Endodermal cell (in vitro differentiated cells): ENCODE measurements at regions not wholly inside any gene's neighbourhood (a gene's known extent, or its start where the extent isn't known, plus 50 kb on each side); places are given as distances from the start of the nearest gene placed in this dataset.
"Not testable (repeated sequence)": the region's sequence is repeated elsewhere in the genome, so short reads cannot be mapped to it uniquely, and the experiment has no call there.

Experiments
- DNase-seq: peaks from one replicate; pipeline ENCODE4 v3.0.0-alpha.2; 2017
- H3K27ac ChIP-seq: 2 replicates; pipeline ENCODE4 v1.5.1; 2013; ENCODE audit warnings: mild to moderate bottlenecking, low read depth, low read length, moderate library complexity
- H3K27me3 ChIP-seq: 2 replicates; pipeline ENCODE4 v1.6.1; 2013; ENCODE audit warnings: mild to moderate bottlenecking, low read length, moderate library complexity; ENCODE audit not compliant: insufficient read depth, control insufficient read depth, poor library complexity, severe bottlenecking
- H3K36me3 ChIP-seq: 2 replicates; pipeline ENCODE4 v1.7.0; 2013; ENCODE audit warnings: mild to moderate bottlenecking, low read length, moderate library complexity; ENCODE audit not compliant: control insufficient read depth, insufficient read depth
- H3K4me1 ChIP-seq: one replicate; pipeline ENCODE4 v1.7.0; 2013; ENCODE audit warnings: low read length; ENCODE audit not compliant: control insufficient read depth, insufficient read depth
- H3K4me3 ChIP-seq: 2 replicates; pipeline ENCODE4 v1.5.1; 2013; ENCODE audit warnings: mild to moderate bottlenecking, low read length, moderate library complexity
- H3K9ac ChIP-seq: 2 replicates; pipeline ENCODE4 v1.6.1; 2013; ENCODE audit warnings: mild to moderate bottlenecking, low read length, moderate library complexity; ENCODE audit not compliant: poor library complexity, severe bottlenecking; ENCODE audit errors: extremely low read depth
- H3K9me3 ChIP-seq: 2 replicates; pipeline ENCODE4 v1.6.1; 2013; ENCODE audit warnings: mild to moderate bottlenecking, low read length, moderate library complexity; ENCODE audit not compliant: control insufficient read depth
- H3K27ac Mint-ChIP-seq: 2 replicates; pipeline ENCODE4 v1.8.0; 2020; ENCODE audit warnings: mixed read lengths
- H3K27me3 Mint-ChIP-seq: 2 replicates; pipeline ENCODE4 v1.8.0; 2021; ENCODE audit warnings: mild to moderate bottlenecking, mixed read lengths; ENCODE audit not compliant: insufficient read depth
- H3K36me3 Mint-ChIP-seq: 2 replicates; pipeline ENCODE4 v1.8.0; 2020; ENCODE audit warnings: low read depth, mixed read lengths
- H3K4me1 Mint-ChIP-seq: 2 replicates; pipeline ENCODE4 v1.8.0; 2020; ENCODE audit warnings: mixed read lengths
- H3K4me3 Mint-ChIP-seq: 2 replicates; pipeline ENCODE4 v1.8.0; 2020; ENCODE audit warnings: mild to moderate bottlenecking, moderate library complexity, mixed read lengths
- H3K9me3 Mint-ChIP-seq: 2 replicates; pipeline ENCODE4 v1.8.0; 2020; ENCODE audit warnings: mild to moderate bottlenecking, mixed read lengths
- CTCF ChIP-seq: fragments of 200-600 bp; sonication (generic); conservative IDR thresholded peaks from 2 replicates; pipeline ENCODE4 v1.5.0; 2021; ENCODE audit warnings: antibody characterized with exemption, mild to moderate bottlenecking
- WGBS, 2 experiments: methylation state at CpG; one replicate each; pipeline versions ENCODE4 v1.1.5 to v1.1.7; 2013; ENCODE audit warnings: missing lambda C conversion rate in 2 of 2, mixed read lengths in 1 of 2; ENCODE audit not compliant: insufficient coverage in 1 of 2, insufficient read length in 1 of 2; 5-methylcytosine and 5-hydroxymethylcytosine counted together

- 92 to 94% methylated on average over 2 to 3 of the region's 3 CpGs for WGBS, 2 experiments
- no peaks in the 10 kb centered on the region for H3K36me3 Mint-ChIP-seq
- no peaks in the 10 kb centered on the region for H3K9me3 ChIP-seq
- H3K4me1 Mint-ChIP-seq, result no peaks in the 10 kb centered on the region
- no peak overlapping the region for H3K4me3 Mint-ChIP-seq
- H3K4me3 ChIP-seq, result no peak overlapping the region
- no peak overlapping the region for H3K27ac Mint-ChIP-seq
- no peak for TF ChIP-seq CTCF
- no peaks in the 10 kb centered on the region for H3K36me3 ChIP-seq
- no peaks in the 10 kb centered on the region for H3K9me3 Mint-ChIP-seq
- DNase-seq, result no peak
- H3K9ac ChIP-seq, result no peak overlapping the region
- no peaks in the 10 kb centered on the region for H3K4me1 ChIP-seq
- no peak overlapping the region for H3K27ac ChIP-seq
- no peaks in the 10 kb centered on the region for H3K27me3 ChIP-seq
- no peaks in the 10 kb centered on the region for H3K27me3 Mint-ChIP-seq
Measured at GRCh38 chr6:154638369-154638768, 94.8 kb upstream of the SCAF8 start.

DNA sequence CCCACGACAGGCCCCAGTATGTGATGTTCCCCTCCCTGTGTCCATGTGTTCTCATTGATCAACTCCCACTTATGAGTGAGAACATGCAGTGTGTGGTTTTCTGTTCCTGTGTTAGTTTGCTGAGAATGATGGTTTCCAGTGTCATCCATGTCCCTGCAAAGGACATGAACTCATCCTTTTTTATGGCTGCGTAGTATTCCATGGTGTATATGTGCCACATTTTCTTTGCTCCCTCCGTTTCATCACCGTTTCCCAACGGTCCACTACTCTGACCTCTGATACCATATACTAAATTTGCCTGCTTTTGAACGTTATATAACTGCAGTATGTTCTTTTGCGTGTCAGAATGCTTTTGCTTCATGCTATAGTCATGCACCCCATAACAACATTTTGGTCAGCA lies 94.0 kb upstream of the SCAF8 start:
- H3K27ac Mint-ChIP-seq, H3K9ac ChIP-seq, H3K4me3 ChIP-seq, H3K9me3 Mint-ChIP-seq, H3K36me3 Mint-ChIP-seq, H3K4me3 Mint-ChIP-seq, H3K9me3 ChIP-seq, H3K27ac ChIP-seq, H3K4me1 Mint-ChIP-seq, H3K4me1 ChIP-seq, H3K36me3 ChIP-seq, DNase-seq, H3K27me3 Mint-ChIP-seq, H3K27me3 ChIP-seq: not testable (repeated sequence)
- WGBS, 2 experiments, result 91 to 96% methylated on average over 6 to 7 of the region's 7 CpGs

DNA sequence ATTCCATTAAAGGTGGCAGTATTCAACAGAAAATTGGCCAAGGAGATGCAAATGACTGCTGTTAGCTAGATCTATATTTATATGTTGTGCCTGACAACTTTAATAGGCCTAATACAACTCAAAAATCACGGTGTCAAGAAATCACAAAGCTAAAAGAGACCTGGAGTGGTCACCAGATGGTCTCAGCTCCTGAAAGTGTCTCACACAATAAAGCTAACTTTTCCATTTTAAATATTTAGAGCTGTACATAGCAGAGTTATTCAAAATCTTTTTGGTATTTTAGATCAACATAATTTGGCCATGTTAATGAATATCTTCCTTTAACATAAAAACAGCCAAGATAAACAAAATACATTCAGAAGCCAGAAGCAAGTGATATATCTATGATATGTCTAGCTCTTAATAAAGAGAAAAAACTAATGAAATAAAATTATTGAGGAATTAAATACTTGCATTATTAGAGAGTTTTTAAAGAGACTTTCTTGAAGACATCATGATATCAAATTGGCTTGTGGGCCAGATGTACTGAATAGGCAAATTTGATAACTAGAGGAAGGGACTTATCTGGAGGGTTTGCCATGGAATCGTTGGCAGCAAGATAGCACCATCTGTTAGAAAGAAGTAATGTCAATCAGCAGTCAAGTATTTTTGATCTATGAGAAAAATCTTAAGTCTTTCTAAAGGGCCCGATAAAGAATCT lies 84.9 kb upstream of the SCAF8 start:
- H3K9me3 ChIP-seq, result peaks cover 4% of the 10 kb centered on the region
- no peak overlapping the region for H3K9ac ChIP-seq
- TF ChIP-seq CTCF, result no peak
- Mint-ChIP-seq H3K27ac (no peak overlapping the region), H3K36me3 (no peaks in the 10 kb centered on the region), H3K27me3 (no peaks in the 10 kb centered on the region), H3K4me3 (no peak overlapping the region), H3K9me3 (no peaks in the 10 kb centered on the region), H3K4me1 (peaks cover 27% of the 10 kb centered on the region)
- 94 to 100% methylated on average over 2 to 3 of the region's 3 CpGs for WGBS, 2 experiments
- H3K27me3 ChIP-seq, result no peaks in the 10 kb centered on the region
- no peak overlapping the region for H3K27ac ChIP-seq
- H3K36me3 ChIP-seq, result no peaks in the 10 kb centered on the region
- no peaks in the 10 kb centered on the region for H3K4me1 ChIP-seq
- no peak for DNase-seq
- no peak overlapping the region for H3K4me3 ChIP-seq

- peaks cover 32% of the 10 kb centered on the region for H3K4me1 Mint-ChIP-seq
- H3K36me3 Mint-ChIP-seq, result no peaks in the 10 kb centered on the region
- Histone ChIP-seq H3K27me3 (no peaks in the 10 kb centered on the region), H3K4me1 (peaks cover 1% of the 10 kb centered on the region), H3K9ac (no peak overlapping the region), H3K4me3 (no peak overlapping the region), H3K27ac (no peak overlapping the region), H3K36me3 (no peaks in the 10 kb centered on the region), H3K9me3 (peaks cover 4% of the 10 kb centered on the region)
- H3K9me3 Mint-ChIP-seq, result no peaks in the 10 kb centered on the region
- no peak overlapping the region for H3K4me3 Mint-ChIP-seq
- H3K27ac Mint-ChIP-seq, result no peak overlapping the region
- WGBS, 2 experiments, result 80 to 90% methylated on average over 5 to 7 of the region's 7 CpGs
- no peak for TF ChIP-seq CTCF
- no peak for DNase-seq
- no peaks in the 10 kb centered on the region for H3K27me3 Mint-ChIP-seq
Measured at GRCh38 chr6:154648888-154649205, 84.4 kb upstream of the SCAF8 start.
